ENCODE measurements at regions not wholly inside any gene's neighbourhood (a gene's known extent, or its start where the extent isn't known, plus 50 kb on each side); places are given as distances from the start of the nearest gene placed in this dataset.

DNA sequence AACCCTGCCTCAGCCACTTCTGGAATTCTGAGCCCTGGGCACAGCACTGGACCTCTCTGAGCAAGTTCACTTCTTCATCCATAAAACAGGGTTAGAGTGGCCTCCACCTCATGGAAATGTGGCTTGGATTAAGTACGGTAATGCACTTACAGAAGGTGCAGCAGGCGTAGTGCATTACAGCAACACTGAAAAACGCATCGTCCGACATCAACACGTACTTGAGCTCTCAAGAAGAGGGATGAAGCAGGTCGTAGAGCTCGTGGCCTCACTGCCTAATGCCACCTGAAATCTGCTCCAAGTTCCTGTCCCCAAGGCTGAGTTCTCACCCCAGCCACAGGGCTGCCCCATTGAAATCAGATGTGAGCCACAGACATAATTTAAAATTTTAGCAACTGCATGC, 650.1 kb downstream of the NPHP4 start:
- Histone ChIP-seq H4K20me1 (replicated peaks; ENCODE audit: insufficient read depth) (no peaks in the 10 kb centered on the region), H3F3A (replicated peaks; ENCODE audit: low read depth) (no peaks in the 10 kb centered on the region), H3K4me2 (no peak overlapping the region), H3K27ac (ENCODE audit: low read depth) (no peak overlapping the region), H2AFZ (no peak overlapping the region), H3K27me3 (ENCODE audit: insufficient read depth) (no peaks in the 10 kb centered on the region), H3K36me3 (ENCODE audit: insufficient read depth) (no peaks in the 10 kb centered on the region; the same call in 1 of the 2 replicates), H3K4me3 (no peak overlapping the region), H3K4me1 (ENCODE audit: insufficient read depth) (no peaks in the 10 kb centered on the region), H3K79me2 (replicated peaks; ENCODE audit: insufficient read depth) (no peaks in the 10 kb centered on the region), H3K9me2 (ENCODE audit: insufficient read depth) (no peaks in the 10 kb centered on the region)
- Mint-ChIP-seq H3K4me1 (no peaks in the 10 kb centered on the region; the same call in 2 of the 3 replicates), H3K4me3 (no peak overlapping the region), H3K27ac (no peak overlapping the region), H3K9me3 (no peaks in the 10 kb centered on the region; the same call in 1 of the 3 replicates), H3K27me3 (ENCODE audit: insufficient read depth, low read depth, poor library complexity) (peaks cover 6% of the 10 kb centered on the region), H3K36me3 (ENCODE audit: low read depth) (no peaks in the 10 kb centered on the region)
- TF ChIP-seq STAT1 (IDR thresholded peaks at IDR 0.05; ENCODE audit: unreplicated experiment) (no peak), NANOG (IDR thresholded peaks at IDR 0.05; ENCODE audit: borderline replicate concordance) (no peak), POLR2AphosphoS5 (IDR thresholded peaks at IDR 0.05; ENCODE audit: low read depth) (no peak), EZH2phosphoT487 (IDR thresholded peaks at IDR 0.05; ENCODE audit: unreplicated experiment) (no peak), ETS1 (IDR thresholded peaks at IDR 0.05) (no peak), ZNF462 (CRISPR knock-in tag; IDR thresholded peaks at IDR 0.05) (no peak), REST (IDR thresholded peaks at IDR 0.05; ENCODE audit: unreplicated experiment) (no peak), ZNF114 (CRISPR knock-in tag; IDR thresholded peaks at IDR 0.05) (no peak), CREB1 (CRISPR knock-in tag; IDR thresholded peaks at IDR 0.05; ENCODE audit: low read depth) (no peak), EZH2 (IDR thresholded peaks at IDR 0.05; ENCODE audit: low read depth, unreplicated experiment) (no peak), ZNF331 (CRISPR knock-in tag; IDR thresholded peaks at IDR 0.05; ENCODE audit: low read depth) (no peak), JUNB (IDR thresholded peaks at IDR 0.05; ENCODE audit: unreplicated experiment) (no peak)
- TF ChIP-seq, protein P1, sequence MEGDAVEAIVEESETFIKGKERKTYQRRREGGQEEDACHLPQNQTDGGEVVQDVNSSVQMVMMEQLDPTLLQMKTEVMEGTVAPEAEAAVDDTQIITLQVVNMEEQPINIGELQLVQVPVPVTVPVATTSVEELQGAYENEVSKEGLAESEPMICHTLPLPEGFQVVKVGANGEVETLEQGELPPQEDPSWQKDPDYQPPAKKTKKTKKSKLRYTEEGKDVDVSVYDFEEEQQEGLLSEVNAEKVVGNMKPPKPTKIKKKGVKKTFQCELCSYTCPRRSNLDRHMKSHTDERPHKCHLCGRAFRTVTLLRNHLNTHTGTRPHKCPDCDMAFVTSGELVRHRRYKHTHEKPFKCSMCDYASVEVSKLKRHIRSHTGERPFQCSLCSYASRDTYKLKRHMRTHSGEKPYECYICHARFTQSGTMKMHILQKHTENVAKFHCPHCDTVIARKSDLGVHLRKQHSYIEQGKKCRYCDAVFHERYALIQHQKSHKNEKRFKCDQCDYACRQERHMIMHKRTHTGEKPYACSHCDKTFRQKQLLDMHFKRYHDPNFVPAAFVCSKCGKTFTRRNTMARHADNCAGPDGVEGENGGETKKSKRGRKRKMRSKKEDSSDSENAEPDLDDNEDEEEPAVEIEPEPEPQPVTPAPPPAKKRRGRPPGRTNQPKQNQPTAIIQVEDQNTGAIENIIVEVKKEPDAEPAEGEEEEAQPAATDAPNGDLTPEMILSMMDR (conservative IDR thresholded peaks at IDR 0.05; ENCODE audit: low read depth in 2 of 2): no peak
- DNase-seq (ENCODE audit: low spot score): no peak
- ATAC-seq: no peak
